ENCODE measurements at regions not wholly inside any gene's neighbourhood (a gene's known extent, or its start where the extent isn't known, plus 50 kb on each side); places are given as distances from the start of the nearest gene placed in this dataset.

GRCh38 chr4:124943145-124943889 lies 230.8 kb upstream of the ANKRD50 start:
- Histone ChIP-seq H3K27ac (ENCODE audit: control insufficient read depth, insufficient read depth) (no peak overlapping the region), H3K4me2 (ENCODE audit: control insufficient read depth, insufficient read depth) (no peak overlapping the region), H3K9me3 (replicated peaks; ENCODE audit: control insufficient read depth, insufficient read depth, low read length) (no peaks in the 10 kb centered on the region), H3K27me3 (replicated peaks in 1 of 2; ENCODE audit: control insufficient read depth in 2 of 2, insufficient read depth in 2 of 2, low read length in 1 of 2) (no peaks in the 10 kb centered on the region), H2AFZ (ENCODE audit: control insufficient read depth, low read depth, low read length) (no peak overlapping the region), H3K9ac (ENCODE audit: control insufficient read depth, insufficient read depth, low read length) (no peak overlapping the region), H4K20me1 (ENCODE audit: control insufficient read depth, insufficient read depth) (no peaks in the 10 kb centered on the region), H3K4me1 (ENCODE audit: control insufficient read depth, insufficient read depth, low read length) (no peaks in the 10 kb centered on the region), H3K4me3 (no peak overlapping the region), H3K36me3 (ENCODE audit: control insufficient read depth in 2 of 2, insufficient read depth in 2 of 2, low read length in 1 of 2) (no peaks in the 10 kb centered on the region), H3K79me2 (ENCODE audit: control insufficient read depth, insufficient read depth, low read length) (no peaks in the 10 kb centered on the region)
- 43% methylated on average over 11 of the region's 11 CpGs for WGBS (ENCODE audit: insufficient coverage, insufficient replicate concordance, low lambda C conversion rate, missing lambda C conversion rate)
- in situ Hi-C loops (cut with MboI), result no loop called here
- ChIA-PET POLR2A (no interaction called here), CTCF (no interaction called here), RAD21 (ENCODE audit: unreplicated experiment) (no interaction called here), SMC1A (ENCODE audit: uncharacterized antibody, unreplicated experiment) (interaction anchor here (0.6 kb wide), 1 partner anchor 295 kb away, joined by 3 read pairs; no protein-coding TSS in a partner anchor)
- no TSS peak for BruUV-seq (replicated peaks)
- no peak for ATAC-seq
- intact Hi-C loops (cut with micrococcal nuclease; ENCODE audit: unreplicated experiment), result no loop called here
- no peak for FAIRE-seq
- DNase-seq (ENCODE audit: low read depth, low spot score), result no peak
- no peak for TF ChIP-seq NR2F1 (conservative IDR thresholded peaks at IDR 0.05)
- TF ChIP-seq RFX5 (IDR thresholded peaks at IDR 0.05; ENCODE audit: low read depth, low read length), result no peak
- TF ChIP-seq RCOR1 (conservative IDR thresholded peaks at IDR 0.05; ENCODE audit: low read depth, low read length), result no peak
- no peak for TF ChIP-seq HSF1 (IDR thresholded peaks at IDR 0.05; ENCODE audit: low read depth, low read length)
- TF ChIP-seq TARDBP (IDR thresholded peaks at IDR 0.05; ENCODE audit: borderline replicate concordance), result no peak
- no peak for TF ChIP-seq POLR2A (IDR thresholded peaks at IDR 0.05; ENCODE audit: low read depth, low read length)
- TF ChIP-seq TCF12 (IDR thresholded peaks at IDR 0.05; ENCODE audit: low read depth, low read length), result no peak
- no peak for TF ChIP-seq PBX3 (IDR thresholded peaks at IDR 0.05; ENCODE audit: insufficient replicate concordance, low read depth, low read length)
- TF ChIP-seq ZNF622 (IDR thresholded peaks at IDR 0.05), result no peak
- no peak for TF ChIP-seq IKZF1 (conservative IDR thresholded peaks at IDR 0.05)
- TF ChIP-seq HCFC1 (IDR thresholded peaks at IDR 0.05; ENCODE audit: low read length), result no peak
- no peak for TF ChIP-seq EZH2 (IDR thresholded peaks at IDR 0.05; ENCODE audit: borderline replicate concordance, control insufficient read depth, low read depth, low read length)
- no peak for TF ChIP-seq CUX1 (IDR thresholded peaks at IDR 0.05; ENCODE audit: insufficient replicate concordance, low read depth, low read length)
- no peak for TF ChIP-seq ZBTB11 (CRISPR knock-in tag; IDR thresholded peaks at IDR 0.05)

Measured in GM12878 (cell line).